D341Med (cell line): ENCODE measurements at regions not wholly inside any gene's neighbourhood (a gene's known extent, or its start where the extent isn't known, plus 50 kb on each side); places are given as distances from the start of the nearest gene placed in this dataset.
"Not testable (repeated sequence)": the region's sequence is repeated elsewhere in the genome, so short reads cannot be mapped to it uniquely, and the experiment has no call there.

Experiments used
- DNase-seq: peaks from one replicate; pipeline ENCODE4 v3.0.0; 2012; ENCODE audit warnings: low spot score

GRCh38 chr20:55685425-55685824, 319.9 kb downstream of the CBLN4 start:
- no peak for DNase-seq

- no peak for DNase-seq
Measured at GRCh38 chr20:55684578-55684977, 320.7 kb downstream of the CBLN4 start.

GRCh38 chr20:55678970-55679667, 326.2 kb downstream of the CBLN4 start:
- DNase-seq = no peak

DNA sequence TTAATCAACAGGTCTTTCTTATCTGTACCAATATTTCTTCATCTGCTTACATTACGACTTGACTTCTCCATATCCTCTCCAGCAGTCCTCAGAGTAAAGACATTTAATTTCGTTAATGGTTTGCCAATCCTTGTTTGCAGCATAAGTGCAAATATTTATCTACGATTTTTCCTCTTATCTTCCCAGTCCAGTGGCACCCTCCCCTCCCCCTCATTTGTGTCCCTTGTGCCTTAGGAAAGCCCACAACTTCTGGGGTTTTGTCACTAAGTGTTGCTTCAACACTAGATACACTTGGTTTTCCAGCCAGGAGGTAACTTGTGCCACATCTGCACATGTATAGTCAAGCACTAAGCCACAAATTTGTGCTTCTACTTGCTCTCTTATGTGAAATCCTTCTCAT, 327.2 kb downstream of the CBLN4 start:
- no peak for DNase-seq

GRCh38 chr20:55677011-55677410, 328.3 kb downstream of the CBLN4 start:
- no peak for DNase-seq

DNA sequence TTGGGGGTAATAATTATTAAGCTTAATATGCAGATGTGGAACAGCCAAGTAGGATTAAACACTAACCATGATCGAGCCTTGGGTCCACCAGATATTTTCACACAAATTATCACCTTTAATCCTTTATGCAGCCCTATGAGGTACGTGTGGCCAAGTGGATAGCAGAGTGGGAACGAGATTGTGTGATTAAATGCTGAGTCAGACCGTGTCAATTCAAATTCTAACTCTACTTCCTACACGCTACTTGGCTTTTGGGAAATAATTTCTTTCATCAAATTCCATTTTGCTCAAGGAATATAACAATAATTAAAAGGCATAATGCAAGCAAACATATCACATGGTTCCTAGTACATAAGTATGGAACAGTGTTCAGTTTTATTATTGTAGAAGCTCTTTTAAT, 329.2 kb downstream of the CBLN4 start:
- DNase-seq = no peak

DNA sequence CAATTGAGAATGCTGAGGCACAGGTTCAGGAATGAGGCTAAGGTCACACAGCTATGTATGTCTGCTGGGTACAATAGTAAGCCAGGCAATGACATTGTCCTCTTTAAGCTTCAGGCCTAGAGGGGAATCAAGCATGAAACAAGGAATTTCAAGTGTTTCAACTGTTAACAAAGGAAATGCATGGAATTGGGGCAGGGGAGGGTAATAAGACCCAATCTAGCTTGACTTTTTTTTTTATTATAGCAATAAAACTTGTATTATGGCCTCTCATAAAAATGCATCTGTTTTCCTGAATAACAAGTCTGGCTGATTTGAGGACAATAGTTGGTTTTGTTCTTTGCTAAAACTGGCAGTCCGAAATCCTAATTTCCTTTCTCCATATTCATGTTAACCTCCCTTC, 336.7 kb downstream of the CBLN4 start:
- no peak for DNase-seq

GRCh38 chr20:55667955-55668354, 337.4 kb downstream of the CBLN4 start:
- no peak for DNase-seq

- no peak for DNase-seq
Measured at GRCh38 chr20:55667024-55667423, 338.3 kb downstream of the CBLN4 start.

- DNase-seq = no peak
Measured at GRCh38 chr20:55656231-55656775, 349.0 kb downstream of the CBLN4 start.

GRCh38 chr20:55650657-55651360, 354.5 kb downstream of the CBLN4 start:
- no peak for DNase-seq

DNA sequence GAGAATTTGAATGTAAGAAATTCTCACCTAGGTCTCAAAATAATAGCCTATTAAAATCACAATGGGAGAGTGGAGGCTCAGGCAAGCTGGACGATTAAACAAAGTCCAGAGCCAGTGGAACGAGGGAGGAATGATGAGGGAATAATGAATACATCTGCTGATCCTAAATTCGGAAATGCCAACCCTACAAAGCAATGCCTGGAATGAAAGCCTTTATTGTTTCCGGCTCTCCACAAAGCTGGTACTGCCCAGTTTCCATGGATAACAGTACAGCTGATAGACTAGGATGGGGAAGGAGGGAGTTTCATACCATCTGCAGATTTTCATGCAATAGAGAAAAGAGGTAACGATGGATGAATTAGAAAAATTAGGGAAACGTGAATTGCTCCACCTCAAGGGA, 356.1 kb downstream of the CBLN4 start:
- no peak for DNase-seq

- no peak for DNase-seq
Measured at GRCh38 chr20:55646851-55647250, 358.5 kb downstream of the CBLN4 start.

DNA sequence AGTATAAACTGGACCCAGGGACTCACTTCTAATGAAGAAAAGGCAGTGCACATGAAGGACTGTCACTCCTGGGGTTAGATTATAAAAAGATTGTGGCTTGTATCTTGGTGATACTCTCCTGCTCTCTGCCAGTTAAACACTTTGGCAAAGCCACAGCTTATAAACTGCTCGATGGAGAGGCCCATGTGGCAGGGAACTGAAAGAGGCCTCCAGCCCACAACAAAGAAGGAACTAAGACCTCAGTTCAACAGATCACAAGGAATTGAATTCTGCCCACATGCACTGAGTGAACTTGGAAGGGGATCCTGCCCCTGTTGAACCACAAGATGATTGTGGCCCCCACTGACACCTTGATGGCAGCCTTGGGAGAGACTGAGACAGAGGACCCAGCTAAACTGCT, 363.8 kb downstream of the CBLN4 start:
- no peak for DNase-seq

GRCh38 chr20:55635870-55636269, 369.4 kb downstream of the CBLN4 start:
- DNase-seq = no peak

GRCh38 chr20:55632592-55632991, 372.7 kb downstream of the CBLN4 start:
- DNase-seq = no peak

DNA sequence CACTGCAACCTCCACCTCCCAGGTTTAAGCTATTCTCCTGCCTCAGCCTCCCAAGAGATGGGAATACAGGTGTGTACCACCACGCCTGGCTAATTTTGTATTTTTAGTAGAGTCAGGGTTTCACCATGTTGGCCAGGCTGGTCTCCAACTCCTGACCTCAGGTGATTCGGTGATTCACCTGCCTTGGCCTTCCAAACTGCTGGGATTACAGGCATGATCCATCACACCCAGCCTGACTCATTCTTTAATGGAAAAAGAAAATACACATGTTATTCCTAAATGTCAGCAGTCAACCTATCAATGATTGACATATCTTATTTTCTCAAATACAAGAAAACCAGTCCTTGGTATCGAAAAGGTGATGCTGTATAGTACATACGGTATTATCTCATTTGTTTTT, 376.2 kb downstream of the CBLN4 start:
- DNase-seq = not testable (repeated sequence)

GRCh38 chr20:55626716-55627115, 378.6 kb downstream of the CBLN4 start:
- DNase-seq = no peak

- DNase-seq = no peak
Measured at GRCh38 chr20:55616367-55616766, 389.0 kb downstream of the CBLN4 start.

GRCh38 chr20:55615818-55616217, 389.5 kb downstream of the CBLN4 start:
- no peak for DNase-seq

GRCh38 chr20:55614220-55614757, 391.0 kb downstream of the CBLN4 start:
- DNase-seq = no peak

DNA sequence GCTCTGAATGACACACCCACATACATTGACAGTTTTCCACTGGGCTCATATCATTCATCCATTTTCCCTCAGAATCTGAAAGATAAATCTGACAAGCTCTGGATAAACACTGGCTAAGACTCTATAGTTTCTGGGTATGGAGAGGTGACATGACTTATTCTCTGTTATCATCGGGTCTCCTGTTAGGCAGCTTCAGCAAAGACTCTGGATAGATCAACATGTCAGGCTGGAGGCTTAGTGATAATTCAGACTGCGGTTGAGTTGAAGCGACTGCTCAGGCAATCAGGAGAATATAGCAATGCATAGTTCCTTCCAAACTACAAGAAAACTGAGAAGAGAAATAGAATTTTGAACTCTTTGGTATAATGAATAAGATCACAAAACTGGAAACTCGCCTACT, 394.6 kb downstream of the CBLN4 start:
- DNase-seq = no peak

DNA sequence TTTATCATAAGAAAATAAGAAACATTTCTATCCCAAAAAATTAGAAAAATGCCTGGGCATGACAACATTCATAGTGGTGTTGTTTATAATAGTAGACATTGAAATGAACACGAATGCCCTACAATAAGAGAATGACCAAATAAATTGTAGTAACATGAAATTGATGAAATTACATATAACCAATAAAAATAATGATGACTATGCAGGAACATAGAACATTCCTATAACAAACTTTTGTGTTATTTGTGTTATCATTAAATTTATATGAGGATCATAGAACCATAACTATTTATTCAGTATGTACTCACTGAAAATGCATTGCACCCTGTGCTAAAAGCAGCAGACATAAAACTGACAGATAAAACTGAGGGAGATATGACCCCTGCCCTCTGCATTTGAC, 399.7 kb downstream of the CBLN4 start:
- DNase-seq = no peak
